ENCODE measurements at regions not wholly inside any gene's neighbourhood (a gene's known extent, or its start where the extent isn't known, plus 50 kb on each side); places are given as distances from the start of the nearest gene placed in this dataset.

DNA sequence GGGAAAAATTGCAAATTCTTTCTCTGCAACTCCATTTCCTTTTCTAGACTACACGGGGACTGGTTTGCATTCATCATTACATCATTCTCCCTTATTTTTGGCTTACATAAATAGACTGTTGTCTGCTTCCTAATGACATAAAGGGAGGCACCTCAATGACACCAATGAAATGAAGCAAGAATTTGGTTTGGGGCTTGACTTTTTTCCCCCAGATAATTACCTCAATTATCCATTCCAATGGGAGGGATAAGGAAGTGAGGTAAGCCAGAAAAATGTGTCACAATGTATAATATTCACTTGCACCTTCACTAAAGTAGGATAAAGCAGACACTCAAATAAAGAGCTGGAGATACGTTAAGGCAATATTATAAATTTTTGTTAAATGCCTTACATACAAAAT, 240.6 kb upstream of the GRIP1 start:
- TF ChIP-seq, protein P1, sequence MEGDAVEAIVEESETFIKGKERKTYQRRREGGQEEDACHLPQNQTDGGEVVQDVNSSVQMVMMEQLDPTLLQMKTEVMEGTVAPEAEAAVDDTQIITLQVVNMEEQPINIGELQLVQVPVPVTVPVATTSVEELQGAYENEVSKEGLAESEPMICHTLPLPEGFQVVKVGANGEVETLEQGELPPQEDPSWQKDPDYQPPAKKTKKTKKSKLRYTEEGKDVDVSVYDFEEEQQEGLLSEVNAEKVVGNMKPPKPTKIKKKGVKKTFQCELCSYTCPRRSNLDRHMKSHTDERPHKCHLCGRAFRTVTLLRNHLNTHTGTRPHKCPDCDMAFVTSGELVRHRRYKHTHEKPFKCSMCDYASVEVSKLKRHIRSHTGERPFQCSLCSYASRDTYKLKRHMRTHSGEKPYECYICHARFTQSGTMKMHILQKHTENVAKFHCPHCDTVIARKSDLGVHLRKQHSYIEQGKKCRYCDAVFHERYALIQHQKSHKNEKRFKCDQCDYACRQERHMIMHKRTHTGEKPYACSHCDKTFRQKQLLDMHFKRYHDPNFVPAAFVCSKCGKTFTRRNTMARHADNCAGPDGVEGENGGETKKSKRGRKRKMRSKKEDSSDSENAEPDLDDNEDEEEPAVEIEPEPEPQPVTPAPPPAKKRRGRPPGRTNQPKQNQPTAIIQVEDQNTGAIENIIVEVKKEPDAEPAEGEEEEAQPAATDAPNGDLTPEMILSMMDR (IDR thresholded peaks at IDR 0.05): no peak
- TF ChIP-seq POLR2A (IDR thresholded peaks at IDR 0.05) (no peak), POLR2AphosphoS5 (IDR thresholded peaks at IDR 0.05) (no peak)

Measured in stomach (tissue), 4 donors.